Parathyroid adenoma (tissue), 2 donors: ENCODE measurements at regions not wholly inside any gene's neighbourhood (a gene's known extent, or its start where the extent isn't known, plus 50 kb on each side); places are given as distances from the start of the nearest gene placed in this dataset.

Experiments
- H2AFZ ChIP-seq: fragments of 300-600 bp; sonication (generic); one replicate; pipeline ENCODE4 v1.7.0; 2017; ENCODE audit warnings: antibody characterized with exemption, mild to moderate bottlenecking
- H3K27ac ChIP-seq: fragments of 300-600 bp; sonication (generic); one replicate; pipeline ENCODE4 v1.7.0; 2017
- H3K27me3 ChIP-seq: fragments of 300-600 bp; sonication (generic); one replicate; pipeline ENCODE4 v1.7.0; 2017; ENCODE audit warnings: low read length; ENCODE audit not compliant: control insufficient read depth, insufficient read depth
- H3K36me3 ChIP-seq: fragments of 300-600 bp; sonication (generic); one replicate; pipeline ENCODE4 v1.7.0; 2017; ENCODE audit warnings: low read length; ENCODE audit not compliant: control insufficient read depth, insufficient read depth
- H3K4me1 ChIP-seq: fragments of 300-600 bp; sonication (generic); one replicate; pipeline ENCODE4 v1.7.0; 2017; ENCODE audit warnings: control low read depth
- H3K4me2 ChIP-seq: fragments of 300-600 bp; sonication (generic); one replicate; pipeline ENCODE4 v1.7.0; 2017; ENCODE audit warnings: low read length
- H3K4me3 ChIP-seq: fragments of 300-600 bp; sonication (generic); one replicate; pipeline ENCODE4 v1.7.0; 2017; ENCODE audit warnings: low read depth, low read length
- H3K79me2 ChIP-seq: fragments of 300-600 bp; sonication (generic); one replicate; pipeline ENCODE4 v1.7.0; 2017; ENCODE audit warnings: control low read depth
- H3K9ac ChIP-seq: fragments of 300-600 bp; sonication (generic); one replicate; pipeline ENCODE4 v1.7.0; 2017; ENCODE audit warnings: mild to moderate bottlenecking
- H3K9me3 ChIP-seq: fragments of 300-600 bp; sonication (generic); one replicate; pipeline ENCODE4 v1.7.0; 2017; ENCODE audit warnings: low read length; ENCODE audit not compliant: control insufficient read depth
- CTCF ChIP-seq: fragments of 300-600 bp; sonication (generic); IDR thresholded peaks from one replicate; pipeline ENCODE4 v1.7.0; 2017; ENCODE audit warnings: antibody characterized with exemption, mild to moderate bottlenecking
- donor health status: primary hyperparathyroidism.

- Histone ChIP-seq H3K9me3 (no peaks in the 10 kb centered on the region), H3K27me3 (no peaks in the 10 kb centered on the region), H3K27ac (no peak overlapping the region), H3K4me1 (peaks cover 8% of the 10 kb centered on the region), H3K4me2 (no peak overlapping the region), H3K36me3 (no peaks in the 10 kb centered on the region), H2AFZ (no peak overlapping the region), H3K4me3 (no peak overlapping the region), H3K79me2 (peaks cover 2% of the 10 kb centered on the region), H3K9ac (no peak overlapping the region)
- TF ChIP-seq CTCF: no peak
Observed at GRCh38 chr3:76178412-76178811, 393.1 kb upstream of the ZNF717 start.

DNA sequence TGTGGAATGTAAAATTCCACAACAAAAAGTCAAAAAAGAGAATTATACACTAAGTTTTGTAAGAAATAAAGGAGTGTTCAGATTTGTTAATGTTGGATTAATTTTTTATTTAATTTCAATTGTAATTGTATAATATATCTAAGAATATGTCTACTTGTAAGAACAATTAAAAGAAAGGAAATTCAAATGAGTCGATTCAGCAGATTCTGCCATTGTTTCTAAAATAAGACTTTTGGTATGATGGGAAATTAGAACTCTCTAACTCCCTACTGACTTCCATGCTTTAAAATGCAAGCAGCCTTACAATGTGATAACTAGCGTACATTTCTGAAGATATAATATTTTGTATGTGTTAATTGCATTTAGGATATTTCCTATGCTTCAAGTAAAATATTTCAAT, 395.9 kb upstream of the ZNF717 start:
- H3K4me1 ChIP-seq: peaks cover 8% of the 10 kb centered on the region
- H3K27ac ChIP-seq: no peak overlapping the region
- no peaks in the 10 kb centered on the region for H3K79me2 ChIP-seq
- no peak overlapping the region for H3K9ac ChIP-seq
- H3K27me3 ChIP-seq: no peaks in the 10 kb centered on the region
- H3K9me3 ChIP-seq: no peaks in the 10 kb centered on the region
- no peak overlapping the region for H2AFZ ChIP-seq
- H3K36me3 ChIP-seq: no peaks in the 10 kb centered on the region
- H3K4me2 ChIP-seq: no peak overlapping the region
- no peak for TF ChIP-seq CTCF
- no peak overlapping the region for H3K4me3 ChIP-seq

- no peak for TF ChIP-seq CTCF
- H3K27ac ChIP-seq: no peak overlapping the region
- H3K79me2 ChIP-seq: no peaks in the 10 kb centered on the region
Observed at GRCh38 chr3:76198086-76198485, 412.7 kb upstream of the ZNF717 start.

GRCh38 chr3:76199382-76199781, 414.0 kb upstream of the ZNF717 start:
- no peaks in the 10 kb centered on the region for H3K79me2 ChIP-seq
- no peak overlapping the region for H3K4me2 ChIP-seq
- no peaks in the 10 kb centered on the region for H3K27me3 ChIP-seq
- H3K9ac ChIP-seq: no peak overlapping the region
- H3K9me3 ChIP-seq: no peaks in the 10 kb centered on the region
- no peak overlapping the region for H3K4me3 ChIP-seq
- no peak for TF ChIP-seq CTCF
- no peaks in the 10 kb centered on the region for H3K36me3 ChIP-seq
- no peak overlapping the region for H2AFZ ChIP-seq
- H3K27ac ChIP-seq: no peak overlapping the region
- H3K4me1 ChIP-seq: no peaks in the 10 kb centered on the region

More at GRCh38 chr3:76198086-76198485, 412.7 kb upstream of the ZNF717 start:
- Histone ChIP-seq H3K36me3 (no peaks in the 10 kb centered on the region), H3K4me1 (no peaks in the 10 kb centered on the region), H3K27me3 (no peaks in the 10 kb centered on the region), H3K9ac (no peak overlapping the region), H3K4me3 (no peak overlapping the region), H3K9me3 (no peaks in the 10 kb centered on the region), H2AFZ (no peak overlapping the region), H3K4me2 (no peak overlapping the region)

GRCh38 chr3:76203578-76203977, 418.2 kb upstream of the ZNF717 start:
- Histone ChIP-seq H3K9me3 (no peaks in the 10 kb centered on the region), H3K27me3 (no peaks in the 10 kb centered on the region), H3K9ac (no peak overlapping the region), H3K4me1 (no peaks in the 10 kb centered on the region), H3K36me3 (no peaks in the 10 kb centered on the region), H3K4me3 (no peak overlapping the region), H3K27ac (no peak overlapping the region), H2AFZ (no peak overlapping the region), H3K79me2 (no peaks in the 10 kb centered on the region), H3K4me2 (no peak overlapping the region)
- no peak for TF ChIP-seq CTCF
